ENCODE measurements at regions not wholly inside any gene's neighbourhood (a gene's known extent, or its start where the extent isn't known, plus 50 kb on each side); places are given as distances from the start of the nearest gene placed in this dataset.

GRCh38 chrX:79288733-79289132 lies 78.4 kb downstream of the ITM2A start:
- Histone ChIP-seq H3K9ac (replicated peaks in 1 of 4; ENCODE audit: extremely low read depth in 1 of 4, low read depth in 3 of 4, low read length in 3 of 4) (no peak overlapping the region), H3K23me2 (ENCODE audit: low read depth, low read length) (no peaks in the 10 kb centered on the region), H2BK5ac (ENCODE audit: low read depth, low read length) (no peak overlapping the region), H3K56ac (replicated peaks; ENCODE audit: insufficient read length, low read depth, low read length) (no peak overlapping the region), H3K36me3 (ENCODE audit: control insufficient read depth in 2 of 4, insufficient read depth in 4 of 4, low read length in 3 of 4) (no peaks in the 10 kb centered on the region), H3K27ac (ENCODE audit: low read depth, low read length) (no peak overlapping the region), H3K14ac (ENCODE audit: insufficient read length) (no peak overlapping the region), H3K4ac (replicated peaks; ENCODE audit: insufficient read length, low read depth, low read length) (no peak overlapping the region), H2BK15ac (ENCODE audit: low read length) (no peak overlapping the region), H3K4me3 (ENCODE audit: extremely low read depth in 1 of 4, insufficient read depth in 2 of 4, low read depth in 3 of 4, low read length in 4 of 4) (no peak overlapping the region), H3K9me3 (ENCODE audit: insufficient read depth in 2 of 2, low read depth in 1 of 2, low read length in 1 of 2) (no peaks in the 10 kb centered on the region), H2AK5ac (ENCODE audit: low read depth, low read length) (no peak overlapping the region), H3K4me1 (replicated peaks in 1 of 4; ENCODE audit: control insufficient read depth in 3 of 4, insufficient read depth in 4 of 4, low read length in 3 of 4) (peaks cover 0 to 6% (median 0%) of the 10 kb centered on the region in 4 experiments; a peak in 3 of 7 replicates), H2BK20ac (ENCODE audit: low read length) (no peak overlapping the region), H4K20me1 (replicated peaks in 1 of 2; ENCODE audit: control insufficient read depth in 1 of 2, insufficient read depth in 2 of 2, low read length in 2 of 2) (no peaks in the 10 kb centered on the region), H3K18ac (ENCODE audit: extremely low read depth, low read length) (no peak overlapping the region), H3K27me3 (replicated peaks in 1 of 4; ENCODE audit: control insufficient read depth in 3 of 4, extremely low read depth in 1 of 4, insufficient read depth in 3 of 4, low read length in 3 of 4) (no peaks in the 10 kb centered on the region), H4K5ac (ENCODE audit: insufficient read length, low read depth, low read length) (no peak overlapping the region), H2AFZ (ENCODE audit: low read length) (no peak overlapping the region), H3K79me1 (ENCODE audit: low read depth, low read length) (no peaks in the 10 kb centered on the region), H3K23ac (ENCODE audit: insufficient read length) (no peak overlapping the region), H2BK12ac (ENCODE audit: low read depth, low read length) (no peak overlapping the region), H3K79me2 (ENCODE audit: control insufficient read depth in 1 of 2, insufficient read depth in 2 of 2, low read length in 2 of 2) (no peaks in the 10 kb centered on the region), H3K4me2 (ENCODE audit: insufficient read depth in 1 of 2, low read depth in 2 of 2, low read length in 2 of 2) (no peak overlapping the region), H2BK120ac (replicated peaks; ENCODE audit: low read depth, low read length) (no peak overlapping the region), H4K8ac (ENCODE audit: extremely low read depth, insufficient read depth, low read length) (no peak overlapping the region), H4K91ac (replicated peaks; ENCODE audit: insufficient read length, low read length) (no peak overlapping the region)
- no peak for DNase-seq (ENCODE audit: low read depth in 1 of 2, low spot score in 2 of 2)
- TF ChIP-seq CTBP2 (IDR thresholded peaks at IDR 0.05; ENCODE audit: borderline replicate concordance, insufficient read depth, insufficient read length, low read length) (no peak), KDM4A (IDR thresholded peaks at IDR 0.05; ENCODE audit: low read depth, low read length, severe bottlenecking) (no peak), TAF1 (IDR thresholded peaks at IDR 0.05; ENCODE audit: low read depth, low read length) (no peak), SUZ12 (IDR thresholded peaks at IDR 0.05; ENCODE audit: low read length) (no peak), SAP30 (IDR thresholded peaks at IDR 0.05; ENCODE audit: insufficient read depth, insufficient replicate concordance, low read length) (no peak), RBBP5 (IDR thresholded peaks at IDR 0.05; ENCODE audit: borderline replicate concordance, low read depth, low read length) (no peak), CHD2 (IDR thresholded peaks at IDR 0.05; ENCODE audit: low read length) (no peak)
- no peak for FAIRE-seq
- ChIA-PET POLR2A (ENCODE audit: partially characterized antibody) (no interaction called here), CTCF (ENCODE audit: partially characterized antibody) (no interaction called here)
- WGBS, 2 experiments (ENCODE audit: extremely low coverage in 1 of 2, insufficient coverage in 1 of 2, insufficient read length in 1 of 2, insufficient replicate concordance in 2 of 2, low coverage in 1 of 2, low lambda C conversion rate in 2 of 2, missing lambda C conversion rate in 1 of 2), result 100% methylated on average over 2 of the region's 3 CpGs; no CpG with 5 or more reads in 1 of the 2 experiments
